ENCODE measurements at regions not wholly inside any gene's neighbourhood (a gene's known extent, or its start where the extent isn't known, plus 50 kb on each side); places are given as distances from the start of the nearest gene placed in this dataset.
A peak's percentile ranks its signal among the peaks of the same experiment; 100 is the strongest.

DNA sequence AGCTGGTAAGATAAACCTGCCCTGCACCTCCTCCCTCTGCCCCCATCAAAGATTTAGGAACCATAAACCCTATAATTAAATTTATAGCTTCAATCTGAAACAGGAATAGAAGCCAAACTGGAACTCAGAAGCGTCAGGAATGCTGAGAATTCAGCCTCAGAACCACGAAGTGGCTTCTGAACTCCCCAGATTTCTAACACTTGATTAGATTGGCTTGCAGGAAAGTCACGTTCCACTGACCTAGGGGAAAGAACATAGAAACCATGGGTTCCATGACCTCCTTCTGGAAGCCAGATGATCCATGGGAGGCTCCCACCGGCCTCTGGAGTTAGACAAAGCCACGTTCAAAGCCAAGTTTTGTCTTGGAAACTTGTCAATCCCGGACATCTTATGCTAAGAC, 356.5 kb downstream of the MID1IP1 start:
- no peaks in the 10 kb centered on the region for H3K36me3 ChIP-seq (ENCODE audit: low read depth)
- no peaks in the 10 kb centered on the region for H3K4me1 ChIP-seq (ENCODE audit: insufficient read depth)
- H3K27me3 ChIP-seq (replicated peaks; ENCODE audit: insufficient read depth), result no peaks in the 10 kb centered on the region; the same call in 1 of the 2 replicates
- H3F3A ChIP-seq (ENCODE audit: insufficient read depth), result no peaks in the 10 kb centered on the region
- H3K9me3 ChIP-seq (ENCODE audit: low read depth), result no peaks in the 10 kb centered on the region
- in situ Hi-C loops (cut with MboI), result no loop called here
- H2AFZ ChIP-seq, result no peak overlapping the region
- no peak overlapping the region for H3K27ac ChIP-seq
- no peaks in the 10 kb centered on the region for H4K20me1 ChIP-seq (ENCODE audit: insufficient read depth)
- H3K9ac ChIP-seq, result no peak overlapping the region
- WGBS, 2 experiments (ENCODE audit: low coverage in 1 of 2, low lambda C conversion rate in 2 of 2, missing lambda C conversion rate in 2 of 2), result 0 to 2% methylated on average over 6 of the region's 6 CpGs
- H3K4me2 ChIP-seq (ENCODE audit: unreplicated experiment), result no peak overlapping the region
- TF ChIP-seq EZH2 (IDR thresholded peaks at IDR 0.05; ENCODE audit: insufficient read depth, poor library complexity, severe bottlenecking) (no peak), EZH2phosphoT487 (IDR thresholded peaks at IDR 0.05; ENCODE audit: insufficient read depth, low read depth) (no peak)
- no peaks in the 10 kb centered on the region for H3K79me2 ChIP-seq (ENCODE audit: insufficient read depth)
- H3K4me3 ChIP-seq, result no peak overlapping the region
- H3K9me2 ChIP-seq (ENCODE audit: insufficient read depth), result no peaks in the 10 kb centered on the region
- DNase-seq, result no peak

DNA sequence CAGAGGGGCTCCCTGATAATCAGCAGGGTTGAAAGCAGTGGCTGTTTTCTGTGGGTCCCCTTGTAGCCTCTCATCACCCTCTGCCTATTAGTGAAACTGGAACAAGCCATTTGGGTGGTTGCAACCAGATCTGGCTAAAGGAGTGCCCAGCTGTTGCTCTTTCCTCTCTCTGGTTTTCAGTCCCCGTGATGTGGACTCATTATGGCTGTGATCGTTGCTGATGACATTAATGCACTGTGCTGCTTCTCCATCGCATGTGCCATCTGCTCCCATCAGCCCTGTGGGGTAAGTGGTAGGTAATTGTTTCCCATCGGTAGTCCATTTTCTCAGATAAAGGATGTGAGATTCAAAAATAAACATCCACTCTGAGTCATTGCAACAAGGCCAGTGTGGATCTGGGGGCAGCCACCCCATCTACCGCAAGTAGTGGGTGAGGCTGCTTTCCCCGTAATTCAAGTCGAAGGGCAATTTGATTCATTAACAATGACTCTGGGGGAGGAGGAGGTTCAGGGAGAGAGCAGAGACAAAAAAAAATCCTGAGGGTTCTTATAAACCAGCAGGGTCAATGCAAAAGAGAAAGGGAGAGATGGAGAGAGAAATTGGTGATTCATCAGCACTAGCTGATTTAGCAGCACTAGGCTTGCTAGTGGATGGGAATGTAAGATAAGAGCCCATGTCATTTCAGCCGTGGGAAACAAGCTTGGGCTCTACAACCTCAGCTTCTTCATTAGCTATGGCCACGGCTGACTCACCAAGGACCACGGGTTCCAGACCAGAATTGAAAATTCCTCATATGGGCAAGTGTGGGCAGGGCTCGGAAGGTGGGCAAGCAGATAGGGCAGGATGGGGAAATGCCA, 357.8 kb downstream of the MID1IP1 start:
- H4K20me1 ChIP-seq (ENCODE audit: insufficient read depth), result no peaks in the 10 kb centered on the region
- H3K9me2 ChIP-seq (ENCODE audit: insufficient read depth), result no peaks in the 10 kb centered on the region
- no peaks in the 10 kb centered on the region; the same call in 1 of the 2 replicates for H3K27me3 ChIP-seq (replicated peaks; ENCODE audit: insufficient read depth)
- no peak overlapping the region for H3K9ac ChIP-seq
- WGBS, 2 experiments (ENCODE audit: low coverage in 1 of 2, low lambda C conversion rate in 2 of 2, missing lambda C conversion rate in 2 of 2), result 65 to 79% methylated on average over 8 to 11 of the region's 11 CpGs
- H3K4me2 ChIP-seq (ENCODE audit: unreplicated experiment), result no peak overlapping the region
- in situ Hi-C loops (cut with MboI), result no loop called here
- H3K36me3 ChIP-seq (ENCODE audit: low read depth), result no peaks in the 10 kb centered on the region
- TF ChIP-seq EZH2phosphoT487 (IDR thresholded peaks at IDR 0.05; ENCODE audit: insufficient read depth, low read depth) (no peak), EZH2 (IDR thresholded peaks at IDR 0.05; ENCODE audit: insufficient read depth, poor library complexity, severe bottlenecking) (no peak)
- H3K9me3 ChIP-seq (ENCODE audit: low read depth), result no peaks in the 10 kb centered on the region
- H3F3A ChIP-seq (ENCODE audit: insufficient read depth), result no peaks in the 10 kb centered on the region
- no peak overlapping the region for H2AFZ ChIP-seq
- no peaks in the 10 kb centered on the region for H3K79me2 ChIP-seq (ENCODE audit: insufficient read depth)
- DNase-seq, result peak; percentile 26
- H3K4me1 ChIP-seq (ENCODE audit: insufficient read depth), result no peaks in the 10 kb centered on the region
- no peak overlapping the region for H3K27ac ChIP-seq
- no peak overlapping the region for H3K4me3 ChIP-seq

DNA sequence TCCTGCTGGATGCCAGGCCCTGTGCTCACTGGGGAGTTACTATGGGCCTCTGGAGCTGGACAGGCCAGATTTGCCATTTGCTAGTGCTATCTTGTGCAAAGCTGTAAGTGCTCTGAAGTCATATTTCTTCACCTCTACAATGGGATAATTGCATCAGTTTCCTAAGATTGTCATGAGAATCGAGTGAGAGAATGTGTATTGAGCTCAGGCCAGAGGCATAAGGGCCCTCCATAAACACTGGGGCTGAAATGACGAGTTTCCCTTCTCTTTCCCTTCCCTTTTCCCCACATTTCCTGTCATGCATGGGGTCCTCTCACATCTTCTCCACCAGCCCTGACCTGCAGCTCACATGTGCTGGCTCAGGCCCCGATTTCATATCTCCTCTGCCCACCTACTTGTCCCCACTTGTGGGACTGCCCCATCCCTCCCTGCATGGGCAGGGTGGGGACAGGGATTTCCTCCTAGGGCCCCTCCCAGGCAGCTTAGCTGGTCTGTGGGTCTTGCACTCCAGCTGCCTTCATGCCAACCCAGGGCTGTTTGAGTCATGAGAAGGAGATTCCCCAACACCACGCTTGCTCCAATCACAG, 358.8 kb downstream of the MID1IP1 start:
- H3K79me2 ChIP-seq (ENCODE audit: insufficient read depth), result no peaks in the 10 kb centered on the region
- TF ChIP-seq EZH2 (IDR thresholded peaks at IDR 0.05; ENCODE audit: insufficient read depth, poor library complexity, severe bottlenecking) (no peak), EZH2phosphoT487 (IDR thresholded peaks at IDR 0.05; ENCODE audit: insufficient read depth, low read depth) (no peak)
- WGBS, 2 experiments (ENCODE audit: low coverage in 1 of 2, low lambda C conversion rate in 2 of 2, missing lambda C conversion rate in 2 of 2), result 65 to 95% methylated on average over 3 to 4 of the region's 4 CpGs
- H3K36me3 ChIP-seq (ENCODE audit: low read depth), result no peaks in the 10 kb centered on the region
- in situ Hi-C loops (cut with MboI), result no loop called here
- H3K9me3 ChIP-seq (ENCODE audit: low read depth), result no peaks in the 10 kb centered on the region
- DNase-seq, result no peak
- no peaks in the 10 kb centered on the region for H3K4me1 ChIP-seq (ENCODE audit: insufficient read depth)
- no peaks in the 10 kb centered on the region for H4K20me1 ChIP-seq (ENCODE audit: insufficient read depth)
- no peak overlapping the region for H3K4me3 ChIP-seq
- no peaks in the 10 kb centered on the region; the same call in 1 of the 2 replicates for H3K27me3 ChIP-seq (replicated peaks; ENCODE audit: insufficient read depth)
- H3K4me2 ChIP-seq (ENCODE audit: unreplicated experiment), result no peak overlapping the region
- no peak overlapping the region for H2AFZ ChIP-seq
- H3F3A ChIP-seq (ENCODE audit: insufficient read depth), result no peaks in the 10 kb centered on the region
- H3K27ac ChIP-seq, result no peak overlapping the region
- no peak overlapping the region for H3K9ac ChIP-seq
- no peaks in the 10 kb centered on the region for H3K9me2 ChIP-seq (ENCODE audit: insufficient read depth)

DNA sequence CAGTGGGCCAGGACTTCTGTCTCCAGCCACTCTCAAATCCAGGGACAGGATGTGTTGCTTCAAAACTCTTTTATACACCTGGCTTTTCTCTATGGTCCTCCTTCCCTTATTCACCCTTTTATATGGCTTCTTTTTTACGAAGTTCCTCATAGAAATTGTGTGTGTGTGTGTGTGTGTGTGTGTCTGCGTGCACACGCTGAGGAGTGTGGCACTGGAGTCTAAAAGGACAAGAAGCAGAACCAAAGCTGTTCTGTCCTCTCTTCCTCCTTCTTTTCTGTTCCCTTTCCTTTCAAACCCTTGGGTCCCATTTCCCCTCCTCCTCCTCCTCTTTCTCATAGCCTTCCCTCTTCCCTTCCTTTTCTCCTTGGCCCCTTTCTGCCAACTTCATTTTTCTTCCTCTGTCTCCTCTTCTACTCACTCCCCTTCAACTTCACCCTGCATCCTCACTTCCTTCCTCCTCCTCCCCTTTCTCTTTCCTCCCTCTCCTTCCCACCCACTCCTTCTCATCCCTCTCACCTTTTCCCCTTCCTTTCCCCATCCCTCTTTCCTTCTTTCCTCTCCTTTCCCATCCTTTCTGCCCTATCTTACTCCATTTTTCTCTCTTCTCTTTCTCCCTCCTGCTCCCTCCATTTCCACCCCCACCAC, 360.5 kb downstream of the MID1IP1 start:
- no peak overlapping the region for H2AFZ ChIP-seq
- no peak overlapping the region for H3K4me3 ChIP-seq
- H3K4me2 ChIP-seq (ENCODE audit: unreplicated experiment), result no peak overlapping the region
- TF ChIP-seq EZH2phosphoT487 (IDR thresholded peaks at IDR 0.05; ENCODE audit: insufficient read depth, low read depth), result no peak
- no peak for TF ChIP-seq EZH2 (IDR thresholded peaks at IDR 0.05; ENCODE audit: insufficient read depth, poor library complexity, severe bottlenecking)
- H3K27ac ChIP-seq, result no peak overlapping the region
- H3K9me2 ChIP-seq (ENCODE audit: insufficient read depth), result no peaks in the 10 kb centered on the region
- no peaks in the 10 kb centered on the region for H3K9me3 ChIP-seq (ENCODE audit: low read depth)
- H3K27me3 ChIP-seq (replicated peaks; ENCODE audit: insufficient read depth), result no peaks in the 10 kb centered on the region
- no peaks in the 10 kb centered on the region for H3K36me3 ChIP-seq (ENCODE audit: low read depth)
- 50 to 67% methylated on average over 3 of the region's 3 CpGs for WGBS, 2 experiments (ENCODE audit: low coverage in 1 of 2, low lambda C conversion rate in 2 of 2, missing lambda C conversion rate in 2 of 2)
- H4K20me1 ChIP-seq (ENCODE audit: insufficient read depth), result no peaks in the 10 kb centered on the region
- in situ Hi-C loops (cut with MboI), result no loop called here
- H3K4me1 ChIP-seq (ENCODE audit: insufficient read depth), result no peaks in the 10 kb centered on the region
- no peaks in the 10 kb centered on the region for H3F3A ChIP-seq (ENCODE audit: insufficient read depth)
- DNase-seq, result no peak
- no peak overlapping the region for H3K9ac ChIP-seq
- no peaks in the 10 kb centered on the region for H3K79me2 ChIP-seq (ENCODE audit: insufficient read depth)
